H4 (cell line): ENCODE measurements at regions not wholly inside any gene's neighbourhood (a gene's known extent, or its start where the extent isn't known, plus 50 kb on each side); places are given as distances from the start of the nearest gene placed in this dataset.

ENCODE experiments used
- DNase-seq: peaks from one replicate; pipeline ENCODE4 v3.0.0-alpha.2; 2015; ENCODE audit warnings: low spot score

DNA sequence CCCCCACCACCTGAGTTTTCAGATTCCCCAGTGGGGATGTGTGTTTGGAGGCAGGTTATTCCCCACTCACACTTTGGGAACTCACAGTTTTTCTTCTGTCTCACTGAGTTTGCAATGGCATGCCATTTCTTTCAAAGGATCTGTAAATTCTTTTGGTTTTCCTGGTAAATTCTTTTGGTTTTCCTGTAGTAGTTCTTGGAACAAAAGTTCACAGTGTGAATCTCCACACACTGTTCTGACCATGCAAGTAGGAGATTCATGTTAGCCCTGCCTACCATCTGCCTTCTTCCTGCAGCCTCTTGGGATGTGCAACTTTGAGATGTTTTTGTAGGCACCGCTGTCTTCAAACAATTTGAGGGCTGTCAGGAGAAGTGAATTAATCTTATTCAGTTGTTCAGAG lies 165.6 kb upstream of the OGFRL1 start:
- no peak for DNase-seq

DNA sequence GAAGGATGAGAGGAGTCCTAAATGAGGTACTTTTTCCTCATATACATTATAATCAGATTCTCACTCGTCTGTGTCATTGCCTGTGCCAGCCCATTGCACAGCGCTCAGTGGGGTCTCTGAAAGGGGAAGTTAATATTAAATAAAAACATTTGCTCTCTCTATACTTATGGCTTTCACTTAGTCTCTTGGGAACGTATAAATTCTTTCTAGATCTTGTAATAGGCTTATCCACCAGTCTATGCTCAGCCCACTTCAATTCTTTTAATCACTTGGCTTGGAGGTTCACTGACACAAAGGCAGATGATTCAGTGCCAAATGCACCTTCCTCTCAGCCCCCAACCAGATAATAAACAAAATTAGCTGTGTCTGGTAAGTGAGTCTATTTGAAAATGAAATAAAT lies 164.3 kb upstream of the OGFRL1 start:
- DNase-seq = no peak

DNA sequence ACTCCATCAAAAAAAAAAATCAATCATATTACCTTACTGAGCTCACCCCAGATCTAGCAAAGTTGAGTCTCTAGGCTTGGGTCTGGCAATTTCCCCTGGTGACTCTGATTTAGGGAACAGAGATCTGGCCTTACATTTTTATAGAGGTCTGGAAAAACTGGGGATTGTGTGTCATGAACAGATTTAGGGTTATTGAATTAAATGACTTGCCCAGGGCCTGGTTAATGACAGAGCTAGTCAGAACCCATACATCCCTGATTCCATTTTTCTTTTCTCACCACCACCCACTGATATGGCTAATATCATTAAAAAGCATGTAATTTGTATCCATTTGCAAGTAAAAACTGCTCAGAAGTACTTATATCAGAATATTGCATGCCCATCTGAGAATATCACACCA lies 163.4 kb upstream of the OGFRL1 start:
- DNase-seq = no peak

DNA sequence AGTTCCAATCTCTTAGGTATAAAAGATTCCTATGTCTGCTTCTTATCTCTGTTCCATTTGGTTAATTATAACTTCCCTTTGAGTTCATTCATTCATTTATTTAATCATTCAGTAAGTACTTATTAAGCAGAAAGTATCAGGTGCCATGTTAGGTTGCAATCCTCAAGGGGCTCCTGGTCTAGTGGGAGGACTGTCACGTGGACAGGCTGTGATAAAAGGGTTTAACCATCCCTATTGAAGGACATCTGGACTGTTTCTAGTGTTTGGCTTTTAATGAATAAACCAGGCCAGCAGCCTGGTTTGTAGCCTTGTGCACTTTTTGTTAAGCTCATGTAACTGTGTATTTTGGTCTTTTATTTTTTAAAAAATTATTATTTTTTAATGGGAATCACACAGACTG lies 162.1 kb upstream of the OGFRL1 start:
- DNase-seq = no peak

DNA sequence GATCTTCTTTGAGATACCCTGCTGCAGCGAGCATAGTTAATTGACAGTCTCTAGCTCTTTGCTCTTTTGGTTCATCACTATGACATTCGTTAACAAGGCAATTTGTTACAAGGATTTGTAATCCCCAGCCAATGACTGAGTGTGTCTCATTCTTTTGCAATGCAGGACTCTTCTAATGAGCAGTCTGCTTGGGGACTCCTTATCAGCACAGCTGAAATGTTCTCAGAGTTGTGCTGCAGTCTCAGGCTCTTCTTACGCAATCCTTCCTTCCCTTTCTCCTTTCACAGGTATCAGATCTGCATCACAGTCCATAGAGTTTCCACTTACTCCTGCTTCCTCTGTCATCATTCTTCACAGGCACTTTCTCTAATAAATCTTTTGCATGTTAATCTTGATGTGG lies 161.2 kb upstream of the OGFRL1 start:
- DNase-seq = no peak

DNA sequence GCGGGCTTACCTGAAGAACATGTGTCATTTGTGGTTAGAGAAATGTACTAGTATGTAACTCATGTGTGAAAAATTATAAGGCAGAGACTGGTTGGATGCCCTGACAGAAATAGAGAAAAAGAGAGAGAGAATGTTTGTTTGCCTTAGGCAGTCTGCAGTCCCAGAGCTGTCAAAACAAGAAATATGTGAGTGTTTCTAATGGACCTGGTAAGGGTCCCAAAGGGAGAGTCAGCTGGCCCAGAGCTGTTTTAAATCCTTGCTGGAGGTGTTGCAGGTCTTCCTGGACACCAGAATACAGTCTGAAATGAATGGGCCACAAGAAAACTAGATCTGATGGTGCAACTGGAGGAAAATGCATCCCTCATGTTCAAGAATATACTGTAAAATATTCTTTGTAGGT lies 158.3 kb upstream of the OGFRL1 start:
- DNase-seq = no peak

DNA sequence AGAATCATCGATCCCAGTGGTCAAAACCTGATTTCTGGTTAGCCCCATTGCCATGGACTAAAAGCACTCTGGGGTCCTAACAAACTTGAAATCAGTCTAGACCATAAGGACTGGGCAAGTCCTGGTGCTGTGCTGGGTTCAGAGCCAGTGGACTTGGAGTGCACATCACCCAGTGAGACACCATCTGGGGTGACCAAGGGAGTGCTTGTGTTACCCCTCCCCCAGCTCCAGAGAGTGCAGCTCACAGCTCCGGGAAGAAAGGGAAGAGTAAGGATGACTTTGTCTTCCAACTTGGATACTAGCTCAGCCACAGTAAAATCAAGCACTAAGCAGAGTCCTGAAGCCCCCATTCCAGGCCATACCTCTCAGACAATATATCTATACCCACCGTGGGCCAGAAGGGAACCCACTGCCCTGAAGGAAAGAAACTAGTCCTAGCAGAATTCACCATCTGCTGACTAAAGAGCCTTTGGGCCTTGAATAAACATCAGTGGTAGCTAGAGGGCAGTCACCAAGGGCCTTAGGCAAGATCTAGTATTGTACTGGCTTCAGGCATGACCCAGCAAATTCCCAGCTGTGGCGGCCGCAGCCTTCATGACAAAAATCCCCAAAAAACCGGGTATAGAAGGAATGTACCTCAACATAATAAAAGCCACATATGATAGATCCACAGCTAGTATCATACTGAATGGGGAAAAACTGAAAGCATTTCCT lies 153.5 kb upstream of the OGFRL1 start:
- DNase-seq = no peak

DNA sequence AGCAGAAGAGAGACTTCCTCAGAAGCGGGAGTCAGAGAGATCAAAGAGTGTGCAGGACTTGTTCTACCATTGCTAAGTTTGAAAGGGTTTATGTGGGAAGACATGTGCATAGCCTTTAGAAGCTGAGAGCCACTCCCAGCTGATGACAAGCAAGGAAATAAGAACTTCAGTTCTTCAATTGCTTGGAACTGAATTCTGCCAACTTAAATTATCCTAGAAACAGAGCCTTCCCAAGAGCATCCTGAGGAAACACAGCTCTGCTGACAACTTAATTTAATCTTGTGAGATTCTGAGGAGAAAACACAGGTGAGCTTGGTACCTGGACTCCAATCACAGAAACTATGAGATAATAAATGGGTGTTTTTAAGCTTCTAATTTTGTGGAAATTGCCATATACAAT lies 150.6 kb upstream of the OGFRL1 start:
- DNase-seq = no peak

DNA sequence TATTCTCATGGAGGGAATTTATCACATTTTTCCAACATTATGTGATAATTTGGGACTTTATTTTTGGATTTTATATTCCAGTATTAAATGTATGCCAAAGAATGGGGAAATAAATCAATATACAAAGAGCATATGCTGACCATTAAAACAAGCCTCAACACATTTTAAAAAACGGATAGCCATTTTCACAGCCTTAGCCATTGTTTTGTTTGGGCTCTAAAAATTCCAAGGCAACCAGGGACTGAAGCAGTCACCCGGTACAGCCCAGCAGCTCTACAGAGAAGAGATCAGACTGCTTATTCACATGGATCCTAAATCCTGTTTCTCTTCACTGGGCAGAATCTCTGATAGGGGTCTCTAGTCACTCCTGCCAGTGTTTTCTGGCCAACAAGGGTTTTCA lies 150.2 kb upstream of the OGFRL1 start:
- DNase-seq = no peak

DNA sequence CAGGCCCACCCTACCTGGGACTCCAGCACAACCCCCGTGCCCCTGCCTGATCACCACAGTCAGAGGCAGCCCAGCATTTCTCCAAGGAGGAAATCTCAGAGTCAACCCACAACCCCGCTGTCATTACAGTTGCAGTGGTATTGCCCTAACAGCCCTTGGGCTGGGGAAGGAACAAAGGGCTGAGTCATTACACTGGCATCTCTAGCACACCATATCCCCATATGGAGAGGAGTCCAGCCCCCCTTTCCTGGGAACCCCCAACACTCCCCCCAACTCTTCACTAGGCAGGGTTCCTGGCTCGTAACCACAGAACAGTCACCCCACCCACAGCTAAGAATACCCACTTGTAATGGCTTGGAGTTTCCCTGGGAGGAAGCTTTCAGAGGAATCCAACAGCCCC lies 149.4 kb upstream of the OGFRL1 start:
- peak; percentile 43 for DNase-seq

DNA sequence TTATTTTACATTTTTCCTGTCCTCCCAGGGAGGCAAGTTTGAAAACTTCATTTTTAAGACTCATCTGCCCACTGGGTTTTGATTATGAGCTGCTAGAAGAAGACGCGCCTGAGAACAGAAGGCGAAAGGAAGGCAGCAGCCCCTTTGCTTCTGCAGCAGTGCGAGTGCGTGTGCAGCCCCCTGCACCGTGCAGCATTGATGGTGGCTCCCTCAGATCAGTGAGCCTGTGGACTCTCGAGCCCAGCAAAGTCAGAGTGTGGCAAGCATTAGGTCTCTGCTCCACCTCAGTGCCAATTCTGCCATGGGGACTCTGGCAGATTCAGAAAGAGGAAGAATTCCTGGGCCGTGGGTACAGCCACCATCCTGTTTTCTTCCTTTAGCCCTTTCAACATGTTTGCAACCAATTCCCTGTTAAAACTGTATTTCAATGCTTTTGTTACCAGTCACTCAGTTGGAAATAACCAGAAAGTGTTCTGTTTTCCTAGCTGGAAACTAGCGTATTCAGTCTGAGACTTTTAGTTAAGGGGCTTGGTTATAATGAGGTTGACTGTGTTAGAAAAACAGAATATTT lies 134.8 kb upstream of the OGFRL1 start:
- DNase-seq = no peak

DNA sequence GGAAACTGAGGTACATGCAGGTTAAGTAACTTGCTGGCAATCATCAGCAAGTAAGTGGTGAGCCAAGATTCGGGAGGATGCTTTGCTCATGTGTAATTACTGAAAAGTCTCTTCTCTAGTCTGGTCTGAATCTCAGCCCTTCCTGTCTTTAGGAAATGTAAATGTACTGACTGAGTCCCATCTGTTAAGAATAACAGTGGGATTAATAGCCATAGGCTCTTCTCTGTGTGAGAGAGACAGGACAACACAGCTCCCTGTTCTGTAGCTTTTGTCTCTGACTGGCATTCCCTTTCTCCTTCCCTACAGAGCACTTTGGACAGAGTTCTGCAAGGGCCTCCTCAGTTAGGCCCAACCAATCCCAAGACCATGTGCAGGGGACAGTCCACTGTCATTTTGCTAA lies 131.3 kb upstream of the OGFRL1 start:
- no peak for DNase-seq

DNA sequence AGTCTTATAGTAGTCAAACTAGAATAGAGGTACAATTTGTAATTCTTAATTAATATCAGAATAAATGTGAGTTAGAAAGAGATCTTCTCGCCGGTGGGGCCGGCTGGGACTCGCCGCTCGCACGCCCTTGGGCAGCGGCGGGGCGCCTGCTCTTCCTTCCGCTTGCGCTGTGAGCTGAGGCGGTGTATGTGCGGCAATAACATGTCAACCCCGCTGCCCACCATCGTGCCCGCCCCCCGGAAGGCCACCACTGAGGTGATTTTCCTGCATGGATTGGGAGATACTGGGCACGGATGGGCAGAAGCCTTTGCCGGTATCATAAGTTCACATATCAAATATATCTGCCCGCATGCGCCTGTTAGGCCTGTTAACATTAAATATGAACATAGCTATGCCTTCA lies 123.7 kb upstream of the OGFRL1 start:
- DNase-seq = no peak

DNA sequence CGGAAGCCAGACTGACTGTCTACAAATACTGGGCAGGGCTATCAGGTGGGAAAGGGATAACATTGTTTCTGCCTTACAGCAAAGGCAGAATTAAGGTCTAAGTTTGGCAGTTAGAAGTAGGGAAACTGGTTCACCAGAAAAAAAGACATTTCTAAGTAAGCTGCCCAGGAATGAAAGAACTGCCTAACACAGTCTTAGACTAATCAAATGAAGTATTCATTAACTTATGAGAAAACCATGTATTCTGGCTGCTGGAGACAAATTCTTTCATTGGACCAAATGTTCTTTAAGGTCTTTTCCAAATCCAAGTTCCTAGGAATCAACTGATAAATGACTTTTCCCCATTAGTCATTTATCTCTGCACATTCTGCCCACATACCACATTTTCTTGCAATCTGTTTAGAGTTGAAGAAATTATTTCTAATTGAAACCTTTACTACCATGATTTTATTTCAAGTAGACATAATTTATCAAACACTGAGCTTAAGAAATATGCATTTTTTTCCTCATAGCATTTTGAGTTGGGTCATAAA lies 120.3 kb upstream of the OGFRL1 start:
- no peak for DNase-seq

DNA sequence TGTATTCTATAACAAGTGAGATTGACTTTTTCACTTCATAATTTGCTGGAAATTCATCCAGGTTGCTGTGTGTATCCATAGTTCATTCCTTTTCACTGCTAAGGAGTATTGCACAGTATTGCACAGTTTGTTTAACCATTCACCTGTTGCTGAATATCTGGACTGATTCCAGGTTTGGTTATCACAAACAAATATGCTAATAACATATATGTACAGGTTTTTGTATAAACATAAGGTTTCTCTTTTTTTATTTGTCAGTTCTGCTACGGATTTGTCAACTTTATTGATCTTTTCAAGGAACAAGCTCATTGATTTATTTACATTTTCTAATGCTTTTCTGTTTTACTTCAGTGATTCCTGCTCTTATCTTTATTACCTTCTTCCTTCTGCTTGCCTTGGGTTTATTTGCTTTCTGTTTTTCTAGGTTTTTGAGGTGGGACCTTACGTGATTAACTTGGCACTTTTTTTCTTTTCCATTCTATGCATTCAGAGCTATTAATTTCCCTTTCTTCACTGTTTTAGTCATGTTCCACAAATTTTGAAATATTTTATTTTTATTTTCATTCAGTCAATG lies 117.0 kb upstream of the OGFRL1 start:
- no peak for DNase-seq

DNA sequence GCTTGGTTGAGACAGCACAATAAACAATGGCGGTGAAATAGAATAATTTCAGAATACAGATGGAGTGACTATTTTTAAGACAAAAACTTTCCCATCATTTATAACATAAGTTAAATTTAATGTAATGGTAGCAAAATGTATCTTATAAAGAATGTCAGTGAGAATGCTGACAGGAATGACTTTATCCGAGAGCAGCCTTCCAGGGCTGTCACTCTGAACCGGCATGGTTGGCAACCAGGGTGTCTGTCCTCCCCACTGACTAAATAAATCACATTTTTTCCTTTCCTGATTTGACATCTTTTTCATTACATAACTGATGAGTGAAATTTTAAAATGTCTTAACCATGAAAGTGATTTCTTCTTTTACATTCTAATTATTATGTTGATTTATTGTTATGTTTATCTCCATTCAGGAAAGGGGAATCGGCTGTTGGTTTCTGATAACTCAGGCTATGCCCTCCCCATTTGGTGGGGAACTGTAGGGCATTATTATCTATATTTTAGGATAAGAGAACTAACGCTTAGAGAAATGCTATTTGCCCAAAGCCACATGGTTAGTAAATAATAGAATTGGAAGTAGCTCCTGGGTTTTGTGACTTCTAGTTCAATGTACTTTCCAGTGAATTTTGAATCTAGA lies 109.2 kb upstream of the OGFRL1 start:
- no peak for DNase-seq

DNA sequence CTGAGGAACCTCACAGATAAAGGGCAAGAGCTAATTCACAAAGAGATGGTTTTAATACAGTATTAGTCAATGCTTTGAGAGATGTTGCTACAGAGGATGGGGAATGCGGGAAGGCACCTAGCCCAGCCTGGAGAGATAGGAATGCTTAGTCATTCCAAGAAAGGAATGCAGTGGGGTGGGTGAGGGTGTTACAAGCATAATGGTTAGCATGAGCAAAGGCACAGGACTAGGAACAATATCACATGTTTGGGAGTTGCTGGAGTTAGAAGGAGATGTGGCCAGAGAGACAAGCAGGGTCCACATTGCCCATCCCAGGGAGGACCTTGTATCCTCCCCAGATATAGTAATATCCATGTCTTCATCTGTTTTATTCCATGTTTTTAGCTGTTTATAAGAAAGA lies 107.0 kb upstream of the OGFRL1 start:
- peak; percentile 70 for DNase-seq

DNA sequence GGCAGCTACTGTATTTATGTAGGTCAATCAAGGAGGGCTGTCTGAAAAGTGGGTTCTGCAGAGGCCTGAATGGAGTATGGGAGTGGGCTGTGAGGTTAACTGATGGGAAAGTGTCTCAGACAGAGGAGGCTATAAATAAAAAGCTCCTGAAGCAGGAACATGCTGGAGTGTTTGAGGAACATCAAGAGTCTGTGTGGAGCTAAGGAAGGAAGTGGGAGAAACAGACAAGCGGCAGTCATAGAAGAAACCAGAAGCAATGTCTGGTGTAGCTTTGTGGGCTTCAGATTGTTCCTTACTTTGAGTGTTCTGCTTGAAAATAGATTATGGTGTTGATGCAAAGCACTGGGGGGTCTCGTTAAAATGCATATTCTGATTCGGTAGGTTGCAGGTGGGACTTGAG lies 101.5 kb upstream of the OGFRL1 start:
- DNase-seq = no peak

DNA sequence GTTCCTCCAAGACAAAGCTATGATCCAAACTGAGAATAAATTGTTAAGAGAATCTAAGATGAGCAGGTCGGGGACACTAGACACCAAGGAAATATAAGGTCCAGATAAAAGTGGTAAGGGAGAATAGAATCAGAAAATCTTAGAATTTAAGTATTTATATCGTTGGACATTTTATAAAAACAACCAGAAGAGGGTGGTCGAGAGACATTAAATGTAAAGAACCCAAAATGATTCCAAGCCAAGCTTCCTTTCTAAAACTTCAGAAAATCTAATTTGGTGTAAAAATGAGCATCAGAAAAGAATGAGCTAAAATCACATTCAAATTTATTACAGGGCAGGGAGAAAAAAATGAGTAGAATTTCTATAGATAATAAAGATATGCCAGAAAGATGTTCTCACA lies 97.8 kb upstream of the OGFRL1 start:
- DNase-seq = no peak

DNA sequence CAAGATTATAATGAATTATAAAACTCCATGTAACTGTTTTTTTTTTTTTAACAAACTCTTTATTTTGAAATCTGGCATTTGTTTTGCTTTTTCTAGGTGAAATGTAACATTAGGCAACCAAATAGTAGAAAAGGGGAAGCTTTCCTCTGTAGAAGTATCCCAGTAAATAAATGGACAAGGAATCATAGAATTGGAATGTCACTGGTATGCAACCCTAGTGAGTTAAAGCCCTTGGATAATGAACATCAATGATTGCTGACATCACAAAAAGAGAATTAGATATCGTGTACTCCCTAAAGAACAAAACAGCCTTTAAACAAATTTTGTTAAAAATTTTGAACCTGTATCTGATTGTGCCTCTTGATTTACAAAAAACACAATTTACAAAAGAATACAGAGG lies 93.9 kb upstream of the OGFRL1 start:
- peak; percentile 9 for DNase-seq

DNA sequence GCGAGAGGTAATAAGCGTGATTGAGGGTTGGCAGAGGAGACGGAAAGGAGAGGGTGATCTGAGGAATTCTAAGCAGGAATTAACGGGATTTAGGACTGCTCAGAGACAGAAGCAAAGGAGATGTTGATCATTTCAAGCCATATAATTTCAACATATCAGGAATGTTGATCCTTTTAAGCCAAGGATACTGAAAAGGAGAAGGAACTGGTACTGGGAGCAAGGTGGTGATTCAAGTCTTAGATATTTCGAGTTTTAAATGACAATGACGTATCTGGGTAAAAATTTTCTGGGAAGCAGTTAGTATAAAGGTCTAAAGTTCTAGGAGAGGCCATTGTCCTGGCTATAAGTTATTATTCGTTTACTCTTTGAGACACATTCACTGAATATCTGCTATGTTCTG lies 91.3 kb upstream of the OGFRL1 start:
- peak; percentile 41 for DNase-seq

DNA sequence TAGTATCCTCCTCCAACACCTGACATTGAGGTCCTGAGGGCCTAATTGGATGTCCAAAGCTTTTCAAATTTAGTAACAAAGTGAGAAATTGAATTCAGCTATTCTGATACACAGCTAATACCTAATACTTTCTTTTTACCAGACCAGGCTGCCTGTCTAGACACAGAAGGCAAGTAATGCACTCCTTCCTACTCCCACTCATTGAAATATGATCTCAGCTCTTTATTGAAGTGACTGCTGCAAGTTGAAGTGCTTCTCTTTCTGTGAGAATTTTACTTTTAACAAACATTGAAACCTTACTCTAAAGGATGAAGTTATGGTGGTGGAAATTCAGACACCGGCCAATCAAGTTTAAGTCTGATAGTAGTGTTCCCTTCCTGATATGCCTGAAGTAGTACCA lies 90.8 kb upstream of the OGFRL1 start:
- DNase-seq = peak; percentile 28

DNA sequence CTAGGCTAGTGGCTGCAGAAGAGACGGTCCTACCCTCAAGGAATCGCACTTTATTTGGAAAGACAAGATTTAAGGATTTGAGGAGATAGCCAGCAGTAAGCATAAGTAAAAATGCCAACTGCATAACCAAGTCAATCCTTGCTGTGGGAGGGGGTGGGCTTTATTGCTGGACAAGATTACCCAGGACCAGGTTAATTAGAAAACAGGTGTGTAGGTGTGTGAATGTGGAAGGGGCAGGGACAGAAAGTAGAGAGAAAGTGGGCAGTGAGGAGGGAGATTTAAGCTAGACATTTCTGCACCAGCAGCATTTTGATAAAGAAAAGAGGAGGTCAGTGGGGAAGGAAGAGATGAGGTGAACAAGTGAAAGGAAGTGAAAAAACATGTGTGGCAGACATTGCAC lies 89.7 kb upstream of the OGFRL1 start:
- no peak for DNase-seq
